ENCODE measurements at regions not wholly inside any gene's neighbourhood (a gene's known extent, or its start where the extent isn't known, plus 50 kb on each side); places are given as distances from the start of the nearest gene placed in this dataset.

DNA sequence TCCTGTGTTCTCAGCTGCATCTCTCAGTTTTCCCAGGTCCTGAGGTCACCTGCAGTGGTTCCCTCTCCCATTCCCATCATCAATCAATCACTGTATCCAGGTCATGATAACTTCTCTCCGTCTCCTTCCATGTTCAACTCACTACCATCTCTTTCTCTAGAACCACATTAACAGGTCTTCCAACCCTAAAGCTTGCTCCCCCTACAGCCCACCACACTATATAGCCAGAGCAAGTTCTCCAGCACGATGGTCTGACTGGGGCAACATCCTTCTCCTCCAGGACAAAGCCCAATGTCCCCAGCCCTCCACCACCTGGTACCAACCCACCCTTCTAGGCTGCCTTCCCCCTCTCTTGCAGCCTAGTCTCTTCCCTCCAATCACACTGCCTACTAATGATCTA, 241.6 kb downstream of the CDK5RAP2 start:
- Histone ChIP-seq H3K27me3 (no peaks in the 10 kb centered on the region), H3K4me1 (no peaks in the 10 kb centered on the region), H3K4me3 (no peak overlapping the region), H3K36me3 (no peaks in the 10 kb centered on the region), H3K27ac (no peak overlapping the region), H3K9me3 (no peaks in the 10 kb centered on the region)
- intact Hi-C loops (cut with DNase I; ENCODE audit: low total_unique reads), result no loop called here
- TF ChIP-seq, protein P1, sequence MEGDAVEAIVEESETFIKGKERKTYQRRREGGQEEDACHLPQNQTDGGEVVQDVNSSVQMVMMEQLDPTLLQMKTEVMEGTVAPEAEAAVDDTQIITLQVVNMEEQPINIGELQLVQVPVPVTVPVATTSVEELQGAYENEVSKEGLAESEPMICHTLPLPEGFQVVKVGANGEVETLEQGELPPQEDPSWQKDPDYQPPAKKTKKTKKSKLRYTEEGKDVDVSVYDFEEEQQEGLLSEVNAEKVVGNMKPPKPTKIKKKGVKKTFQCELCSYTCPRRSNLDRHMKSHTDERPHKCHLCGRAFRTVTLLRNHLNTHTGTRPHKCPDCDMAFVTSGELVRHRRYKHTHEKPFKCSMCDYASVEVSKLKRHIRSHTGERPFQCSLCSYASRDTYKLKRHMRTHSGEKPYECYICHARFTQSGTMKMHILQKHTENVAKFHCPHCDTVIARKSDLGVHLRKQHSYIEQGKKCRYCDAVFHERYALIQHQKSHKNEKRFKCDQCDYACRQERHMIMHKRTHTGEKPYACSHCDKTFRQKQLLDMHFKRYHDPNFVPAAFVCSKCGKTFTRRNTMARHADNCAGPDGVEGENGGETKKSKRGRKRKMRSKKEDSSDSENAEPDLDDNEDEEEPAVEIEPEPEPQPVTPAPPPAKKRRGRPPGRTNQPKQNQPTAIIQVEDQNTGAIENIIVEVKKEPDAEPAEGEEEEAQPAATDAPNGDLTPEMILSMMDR (IDR thresholded peaks at IDR 0.05), result no peak
- no peak for DNase-seq

- TF ChIP-seq, protein P1 (IDR thresholded peaks at IDR 0.05), result no peak
- Histone ChIP-seq H3K4me1 (no peaks in the 10 kb centered on the region), H3K4me3 (no peak overlapping the region), H3K9me3 (no peaks in the 10 kb centered on the region), H3K27me3 (no peaks in the 10 kb centered on the region), H3K36me3 (no peaks in the 10 kb centered on the region), H3K27ac (no peak overlapping the region)
- DNase-seq, result no peak
- intact Hi-C loops (cut with DNase I; ENCODE audit: low total_unique reads), result no loop called here
These were observed 242.8 kb downstream of the CDK5RAP2 start for GRCh38 chr9:120337131-120337530.

DNA sequence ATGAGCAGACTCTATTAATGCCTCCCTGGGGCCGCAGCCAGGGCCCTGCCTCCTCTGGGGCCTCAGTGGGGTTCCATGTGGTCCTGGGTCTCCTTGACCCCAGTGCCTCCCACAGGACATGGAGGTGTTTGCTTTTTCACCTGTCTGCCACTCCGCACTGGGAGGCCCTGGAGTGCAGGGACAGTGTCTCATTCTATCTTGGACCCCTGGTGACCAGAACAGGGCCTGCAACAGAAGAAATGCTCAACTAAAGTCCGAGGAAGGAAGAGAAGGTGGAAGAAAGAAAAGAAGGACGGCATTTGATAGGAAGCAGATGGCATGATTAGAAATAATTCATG, 243.2 kb downstream of the CDK5RAP2 start:
- intact Hi-C loops (cut with DNase I; ENCODE audit: low total_unique reads), result no loop called here
- no peaks in the 10 kb centered on the region for H3K27me3 ChIP-seq
- H3K4me1 ChIP-seq, result no peaks in the 10 kb centered on the region
- H3K9me3 ChIP-seq, result no peaks in the 10 kb centered on the region
- H3K27ac ChIP-seq, result no peak overlapping the region
- no peak for DNase-seq
- TF ChIP-seq, protein P1 (IDR thresholded peaks at IDR 0.05), result no peak
- no peak overlapping the region for H3K4me3 ChIP-seq
- no peaks in the 10 kb centered on the region for H3K36me3 ChIP-seq

GRCh38 chr9:120336021-120336752, 243.8 kb downstream of the CDK5RAP2 start:
- H3K4me3 ChIP-seq, result no peak overlapping the region
- no peak for DNase-seq
- H3K27me3 ChIP-seq, result no peaks in the 10 kb centered on the region
- H3K36me3 ChIP-seq, result no peaks in the 10 kb centered on the region
- no peaks in the 10 kb centered on the region for H3K4me1 ChIP-seq
- TF ChIP-seq, protein P1 (IDR thresholded peaks at IDR 0.05), result no peak
- H3K27ac ChIP-seq, result no peak overlapping the region
- intact Hi-C loops (cut with DNase I; ENCODE audit: low total_unique reads), result no loop called here
- H3K9me3 ChIP-seq, result no peaks in the 10 kb centered on the region

DNA sequence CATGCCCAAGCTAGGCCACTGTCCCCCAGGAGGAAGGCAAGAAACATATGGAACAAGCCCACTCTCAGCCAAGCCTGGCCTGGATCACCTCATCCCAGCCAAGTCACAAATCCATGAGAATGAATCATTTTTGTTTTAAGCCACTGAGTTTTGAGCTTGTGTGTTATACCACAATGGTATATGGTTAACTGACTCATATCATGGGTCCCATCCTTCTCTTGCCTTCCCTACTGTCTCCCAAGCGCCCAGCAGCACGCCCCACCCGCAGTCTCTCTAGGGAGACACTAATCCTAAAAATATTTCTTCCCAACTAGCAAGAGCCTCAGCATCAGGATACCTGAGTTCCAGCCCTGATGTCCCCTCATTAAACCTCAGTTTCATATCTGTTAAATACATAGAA, 248.1 kb downstream of the CDK5RAP2 start:
- no peaks in the 10 kb centered on the region for H3K36me3 ChIP-seq
- H3K4me1 ChIP-seq, result no peaks in the 10 kb centered on the region
- TF ChIP-seq, protein P1 (IDR thresholded peaks at IDR 0.05), result no peak
- H3K4me3 ChIP-seq, result no peak overlapping the region
- DNase-seq, result no peak
- no peak overlapping the region for H3K27ac ChIP-seq
- no peaks in the 10 kb centered on the region for H3K27me3 ChIP-seq
- H3K9me3 ChIP-seq, result no peaks in the 10 kb centered on the region
- intact Hi-C loops (cut with DNase I; ENCODE audit: low total_unique reads), result no loop called here

GRCh38 chr9:120330031-120330430, 249.9 kb downstream of the CDK5RAP2 start:
- Histone ChIP-seq H3K4me1 (no peaks in the 10 kb centered on the region), H3K9me3 (no peaks in the 10 kb centered on the region), H3K27ac (no peak overlapping the region), H3K27me3 (no peaks in the 10 kb centered on the region), H3K36me3 (no peaks in the 10 kb centered on the region), H3K4me3 (no peak overlapping the region)
- TF ChIP-seq, protein P1 (IDR thresholded peaks at IDR 0.05), result no peak
- intact Hi-C loops (cut with DNase I; ENCODE audit: low total_unique reads), result no loop called here
- no peak for DNase-seq
